Ovary (tissue), 7 donors: ENCODE measurements at regions not wholly inside any gene's neighbourhood (a gene's known extent, or its start where the extent isn't known, plus 50 kb on each side); places are given as distances from the start of the nearest gene placed in this dataset.

Experiments
- DNase-seq, 5 donors: peaks; one replicate each; pipeline ENCODE4 v3.0.0-alpha.2; 2019 to 2020
- H3K27ac ChIP-seq, 2 donors: fragments of 200-600 bp; one replicate each; pipeline versions ENCODE4 v1.5.1 to v1.8.0; 2019 to 2022
- H3K27me3 ChIP-seq: fragments of 200-600 bp; one replicate; pipeline ENCODE4 v1.8.0; 2022
- H3K36me3 ChIP-seq: fragments of 200-600 bp; sonication (generic); one replicate; pipeline ENCODE4 v1.5.1; 2019
- H3K4me1 ChIP-seq: one replicate; pipeline ENCODE4 v1.8.1; 2013; ENCODE audit warnings: mild to moderate bottlenecking, moderate library complexity; ENCODE audit not compliant: insufficient read depth
- H3K4me3 ChIP-seq: fragments of 200-600 bp; sonication (generic); one replicate; pipeline ENCODE4 v1.5.1; 2017
- H3K9me3 ChIP-seq, 2 donors: fragments of 200-600 bp in 1 of 2; sonication (generic) in 1 of 2; one replicate each; pipeline versions ENCODE4 v1.5.1 to v1.8.1; 2013 to 2019; ENCODE audit warnings: mild to moderate bottlenecking in 1 of 2, moderate library complexity in 1 of 2
- CTCF ChIP-seq, 3 donors: fragments of 450-650 bp in 2 of 3; fragments of 200-600 bp in 1 of 3; IDR thresholded peaks; one replicate each; pipeline versions ENCODE4 v1.5.1 to v1.8.0; 2016 to 2022; ENCODE audit warnings: antibody characterized with exemption in 3 of 3, mild to moderate bottlenecking in 1 of 3
- EP300 ChIP-seq: sonication (generic); formaldehyde crosslinking; IDR thresholded peaks from one replicate; pipeline ENCODE4 v1.6.1; 2017; ENCODE audit warnings: antibody characterized with exemption
- POLR2A ChIP-seq: fragments of 450-650 bp; IDR thresholded peaks from one replicate; pipeline ENCODE4 v1.6.1; 2017; ENCODE audit warnings: antibody characterized with exemption, mild to moderate bottlenecking, moderate library complexity
- WGBS, 3 donors: extraction: QIAGEN DNeasy Blood & Tissue Kit in 1 of 3; methylation state at CpG; one replicate each; pipeline versions ENCODE4 v1.1.5 to v1.1.7; 2013 to 2017; 5-methylcytosine and 5-hydroxymethylcytosine counted together
- intact Hi-C, 4 donors: fragments of 100-400 bp; cut with DNase I; formaldehyde crosslinking; loops; one replicate each; pipeline versions ENCODE4 v1.11.0 to v1.15.1; 2022 to 2023
- donor health status: DM: no; HTN: no; CAD: no; lungs with moderate emphysema.
- donor health status: DM: no; HTN: no; CAD: no.
- donor health status: Bipolar disorder and iron deficiency.
- donor health status: DM: no; HTN: no; CAD: no.
- donor health status: DM: yes; HTN: yes; CAD: no.

- H3K9me3 ChIP-seq, result no peaks in the 10 kb centered on the region
- no peak overlapping the region for H3K27ac ChIP-seq
- H3K36me3 ChIP-seq, result no peaks in the 10 kb centered on the region
- H3K4me1 ChIP-seq, result no peaks in the 10 kb centered on the region
- intact Hi-C loops, result no loop called here
- TF ChIP-seq CTCF (IDR thresholded peaks at IDR 0.05) (no peak), POLR2A (no peak), EP300 (no peak)
- no peak for DNase-seq
- H3K27me3 ChIP-seq, result no peaks in the 10 kb centered on the region
- H3K4me3 ChIP-seq, result no peak overlapping the region
- 64 to 67% (median 64%) methylated on average over 2 of the region's 2 CpGs for WGBS, 3 donors
These were observed 439.4 kb downstream of the GPATCH2 start for GRCh38 chr1:217191441-217191840.

GRCh38 chr1:217190359-217190758, 440.5 kb downstream of the GPATCH2 start:
- H3K36me3 ChIP-seq, result no peaks in the 10 kb centered on the region
- no peaks in the 10 kb centered on the region for H3K4me1 ChIP-seq
- intact Hi-C loops, result no loop called here
- H3K27ac ChIP-seq, result no peak overlapping the region
- TF ChIP-seq EP300, result no peak
- TF ChIP-seq POLR2A, result no peak
- TF ChIP-seq CTCF (IDR thresholded peaks at IDR 0.05), result no peak
- no peaks in the 10 kb centered on the region for H3K9me3 ChIP-seq
- H3K4me3 ChIP-seq, result no peak overlapping the region
- 91 to 96% (median 93%) methylated on average over 3 of the region's 3 CpGs for WGBS, 3 donors
- no peak for DNase-seq
- no peaks in the 10 kb centered on the region for H3K27me3 ChIP-seq

- Histone ChIP-seq H3K27me3 (no peaks in the 10 kb centered on the region), H3K9me3 (no peaks in the 10 kb centered on the region), H3K27ac (no peak overlapping the region), H3K4me3 (no peak overlapping the region), H3K4me1 (no peaks in the 10 kb centered on the region), H3K36me3 (no peaks in the 10 kb centered on the region)
- intact Hi-C loops, result no loop called here
- TF ChIP-seq POLR2A (no peak), EP300 (no peak), CTCF (IDR thresholded peaks at IDR 0.05) (no peak)
- no peak for DNase-seq
- WGBS, 3 donors, result 78 to 84% (median 83%) methylated on average over 1 of the region's 1 CpG
These were observed 441.5 kb downstream of the GPATCH2 start for GRCh38 chr1:217189362-217189761.

- no peak for DNase-seq
- TF ChIP-seq POLR2A (no peak), CTCF (IDR thresholded peaks at IDR 0.05) (no peak), EP300 (no peak)
- 55 to 69% (median 59%) methylated on average over 7 of the region's 7 CpGs for whole genome bisulfite sequencing, 3 donors
- H3K36me3 ChIP-seq, result no peaks in the 10 kb centered on the region
- H3K27ac ChIP-seq, result no peak overlapping the region
- intact Hi-C loops, result no loop called here
- H3K9me3 ChIP-seq, result no peaks in the 10 kb centered on the region
- no peaks in the 10 kb centered on the region for H3K27me3 ChIP-seq
- H3K4me1 ChIP-seq, result no peaks in the 10 kb centered on the region
- no peak overlapping the region for H3K4me3 ChIP-seq
These were observed 442.3 kb downstream of the GPATCH2 start for GRCh38 chr1:217188280-217189237.
